MM.1S (cell line): ENCODE measurements at regions not wholly inside any gene's neighbourhood (a gene's known extent, or its start where the extent isn't known, plus 50 kb on each side); places are given as distances from the start of the nearest gene placed in this dataset.

ENCODE experiments used
- DNase-seq: peaks from one replicate; pipeline ENCODE4 v3.0.0-alpha.2; 2015
- H2AFZ ChIP-seq: fragments of 300-600 bp; sonication (generic); 2 replicates; pipeline ENCODE4 v1.6.0; 2016; ENCODE audit warnings: antibody characterized with exemption, low read length
- H3F3A ChIP-seq: fragments of 300-600 bp; sonication (generic); 2 replicates; pipeline ENCODE4 v1.6.1; 2016; ENCODE audit warnings: mild to moderate bottlenecking, antibody characterized with exemption, low read length, moderate library complexity, mixed read lengths; ENCODE audit not compliant: insufficient read depth
- H3K27ac ChIP-seq: fragments of 300-600 bp; sonication (generic); 2 replicates; pipeline ENCODE4 v1.5.1; 2016; ENCODE audit warnings: mild to moderate bottlenecking, low read length
- H3K27me3 ChIP-seq: fragments of 300-600 bp; sonication (generic); replicated peaks from 2 replicates; pipeline ENCODE4 v1.6.0; 2016; ENCODE audit warnings: low read length; ENCODE audit not compliant: insufficient read depth
- H3K36me3 ChIP-seq: fragments of 300-600 bp; sonication (generic); replicated peaks from 2 replicates; pipeline ENCODE4 v1.6.1; 2016; ENCODE audit warnings: mild to moderate bottlenecking, low read length, mixed read lengths; ENCODE audit not compliant: insufficient read depth
- H3K4me1 ChIP-seq: fragments of 300-600 bp; sonication (generic); 2 replicates; pipeline ENCODE4 v1.6.1; 2016; ENCODE audit warnings: low read length, mixed read lengths
- H3K4me2 ChIP-seq: fragments of 300-600 bp; sonication (generic); 2 replicates; pipeline ENCODE4 v1.6.0; 2016; ENCODE audit warnings: low read depth, low read length
- H3K4me3 ChIP-seq: fragments of 300-600 bp; sonication (generic); 2 replicates; pipeline ENCODE4 v1.5.1; 2016; ENCODE audit warnings: low read length, mixed read lengths
- H3K79me2 ChIP-seq: fragments of 300-600 bp; sonication (generic); 2 replicates; pipeline ENCODE4 v1.6.1; 2016; ENCODE audit warnings: mixed run types, low read length, mixed read lengths
- H3K9ac ChIP-seq: fragments of 300-600 bp; sonication (generic); 2 replicates; pipeline ENCODE4 v1.6.1; 2016; ENCODE audit warnings: low read length, mixed read lengths
- H3K9me2 ChIP-seq: fragments of 300-600 bp; sonication (generic); replicated peaks from 2 replicates; pipeline ENCODE4 v1.6.1; 2016; ENCODE audit warnings: mild to moderate bottlenecking, low read length, mixed read lengths; ENCODE audit not compliant: insufficient read depth
- H3K9me3 ChIP-seq: fragments of 300-600 bp; sonication (generic); replicated peaks from 2 replicates; pipeline ENCODE4 v1.6.1; 2016; ENCODE audit warnings: mild to moderate bottlenecking, low read length, mixed read lengths; ENCODE audit not compliant: insufficient read depth
- H4K20me1 ChIP-seq: fragments of 300-600 bp; sonication (generic); 2 replicates; pipeline ENCODE4 v1.6.1; 2016; ENCODE audit warnings: mild to moderate bottlenecking, low read length, moderate library complexity, mixed read lengths; ENCODE audit not compliant: insufficient read depth
- EZH2 ChIP-seq: fragments of 300-600 bp; sonication (generic); optimal IDR thresholded peaks from 2 replicates; pipeline ENCODE3; 2017; ENCODE audit warnings: low read depth, mild to moderate bottlenecking, antibody characterized with exemption, low read length, mixed read lengths
- EZH2phosphoT487 ChIP-seq: fragments of 300-600 bp; sonication (generic); IDR thresholded peaks from 2 replicates; pipeline ENCODE4 v1.6.1; 2018; ENCODE audit warnings: antibody characterized with exemption, low read length
- TF ChIP-seq, protein P1 (sequence below): fragments of 300-600 bp; sonication (generic); IDR thresholded peaks from 2 replicates; pipeline ENCODE4 v1.5.1; 2016; ENCODE audit warnings: antibody characterized with exemption, low read length, mixed read lengths

- H3K4me3 ChIP-seq: no peak overlapping the region
- H3F3A ChIP-seq: no peaks in the 10 kb centered on the region
- no peak overlapping the region for H3K27ac ChIP-seq
- no peaks in the 10 kb centered on the region for H3K79me2 ChIP-seq
- no peak overlapping the region for H2AFZ ChIP-seq
- no peak for DNase-seq
- no peaks in the 10 kb centered on the region for H4K20me1 ChIP-seq
- no peak overlapping the region for H3K4me2 ChIP-seq
- no peaks in the 10 kb centered on the region for H3K4me1 ChIP-seq
- no peaks in the 10 kb centered on the region for H3K27me3 ChIP-seq
- H3K9me3 ChIP-seq: no peaks in the 10 kb centered on the region
- TF ChIP-seq EZH2phosphoT487: no peak
- no peaks in the 10 kb centered on the region for H3K36me3 ChIP-seq
- H3K9ac ChIP-seq: no peak overlapping the region
- no peaks in the 10 kb centered on the region; the same call in 1 of the 2 replicates for H3K9me2 ChIP-seq
Observed at GRCh38 chr13:73549717-73550116, 490.9 kb downstream of the KLF5 start.

- DNase-seq: no peak
- Histone ChIP-seq H2AFZ (no peak overlapping the region), H3K4me2 (no peak overlapping the region), H3F3A (no peaks in the 10 kb centered on the region), H3K79me2 (no peaks in the 10 kb centered on the region), H3K4me1 (no peaks in the 10 kb centered on the region), H4K20me1 (no peaks in the 10 kb centered on the region), H3K9me2 (no peaks in the 10 kb centered on the region; the same call in 1 of the 2 replicates), H3K27me3 (no peaks in the 10 kb centered on the region), H3K9ac (no peak overlapping the region), H3K27ac (no peak overlapping the region), H3K4me3 (no peak overlapping the region), H3K9me3 (no peaks in the 10 kb centered on the region), H3K36me3 (no peaks in the 10 kb centered on the region)
- TF ChIP-seq EZH2 (no peak), EZH2phosphoT487 (no peak)
- TF ChIP-seq, protein P1, sequence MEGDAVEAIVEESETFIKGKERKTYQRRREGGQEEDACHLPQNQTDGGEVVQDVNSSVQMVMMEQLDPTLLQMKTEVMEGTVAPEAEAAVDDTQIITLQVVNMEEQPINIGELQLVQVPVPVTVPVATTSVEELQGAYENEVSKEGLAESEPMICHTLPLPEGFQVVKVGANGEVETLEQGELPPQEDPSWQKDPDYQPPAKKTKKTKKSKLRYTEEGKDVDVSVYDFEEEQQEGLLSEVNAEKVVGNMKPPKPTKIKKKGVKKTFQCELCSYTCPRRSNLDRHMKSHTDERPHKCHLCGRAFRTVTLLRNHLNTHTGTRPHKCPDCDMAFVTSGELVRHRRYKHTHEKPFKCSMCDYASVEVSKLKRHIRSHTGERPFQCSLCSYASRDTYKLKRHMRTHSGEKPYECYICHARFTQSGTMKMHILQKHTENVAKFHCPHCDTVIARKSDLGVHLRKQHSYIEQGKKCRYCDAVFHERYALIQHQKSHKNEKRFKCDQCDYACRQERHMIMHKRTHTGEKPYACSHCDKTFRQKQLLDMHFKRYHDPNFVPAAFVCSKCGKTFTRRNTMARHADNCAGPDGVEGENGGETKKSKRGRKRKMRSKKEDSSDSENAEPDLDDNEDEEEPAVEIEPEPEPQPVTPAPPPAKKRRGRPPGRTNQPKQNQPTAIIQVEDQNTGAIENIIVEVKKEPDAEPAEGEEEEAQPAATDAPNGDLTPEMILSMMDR: no peak
Observed at GRCh38 chr13:73548449-73548848, 489.6 kb downstream of the KLF5 start.

GRCh38 chr13:73547239-73547638 lies 488.4 kb downstream of the KLF5 start:
- Histone ChIP-seq H3K79me2 (no peaks in the 10 kb centered on the region), H3K4me2 (no peak overlapping the region), H4K20me1 (no peaks in the 10 kb centered on the region), H3K9me3 (no peaks in the 10 kb centered on the region), H3K36me3 (no peaks in the 10 kb centered on the region), H2AFZ (no peak overlapping the region), H3K9ac (no peak overlapping the region), H3K9me2 (no peaks in the 10 kb centered on the region; the same call in 1 of the 2 replicates), H3K27me3 (no peaks in the 10 kb centered on the region), H3K27ac (no peak overlapping the region), H3F3A (no peaks in the 10 kb centered on the region), H3K4me3 (no peak overlapping the region), H3K4me1 (no peaks in the 10 kb centered on the region)
- TF ChIP-seq EZH2phosphoT487: no peak
- TF ChIP-seq, protein P1: no peak
- TF ChIP-seq EZH2: no peak
- no peak for DNase-seq

- H2AFZ ChIP-seq: no peak overlapping the region
- no peaks in the 10 kb centered on the region; the same call in 1 of the 2 replicates for H3K9me2 ChIP-seq
- H3K9ac ChIP-seq: no peak overlapping the region
- H4K20me1 ChIP-seq: no peaks in the 10 kb centered on the region
- no peaks in the 10 kb centered on the region for H3K27me3 ChIP-seq
- H3K4me3 ChIP-seq: no peak overlapping the region
- H3F3A ChIP-seq: no peaks in the 10 kb centered on the region
- no peak overlapping the region for H3K27ac ChIP-seq
- no peak for DNase-seq
- H3K9me3 ChIP-seq: no peaks in the 10 kb centered on the region
- H3K4me2 ChIP-seq: no peak overlapping the region
- no peaks in the 10 kb centered on the region for H3K36me3 ChIP-seq
- no peak for TF ChIP-seq EZH2
- no peak for TF ChIP-seq EZH2phosphoT487
- TF ChIP-seq, protein P1: no peak
- no peaks in the 10 kb centered on the region for H3K4me1 ChIP-seq
- H3K79me2 ChIP-seq: no peaks in the 10 kb centered on the region
Observed at GRCh38 chr13:73544175-73544574, 485.4 kb downstream of the KLF5 start.
